ENCODE measurements at regions not wholly inside any gene's neighbourhood (a gene's known extent, or its start where the extent isn't known, plus 50 kb on each side); places are given as distances from the start of the nearest gene placed in this dataset.
"Not testable (repeated sequence)": the region's sequence is repeated elsewhere in the genome, so short reads cannot be mapped to it uniquely, and the experiment has no call there.

DNA sequence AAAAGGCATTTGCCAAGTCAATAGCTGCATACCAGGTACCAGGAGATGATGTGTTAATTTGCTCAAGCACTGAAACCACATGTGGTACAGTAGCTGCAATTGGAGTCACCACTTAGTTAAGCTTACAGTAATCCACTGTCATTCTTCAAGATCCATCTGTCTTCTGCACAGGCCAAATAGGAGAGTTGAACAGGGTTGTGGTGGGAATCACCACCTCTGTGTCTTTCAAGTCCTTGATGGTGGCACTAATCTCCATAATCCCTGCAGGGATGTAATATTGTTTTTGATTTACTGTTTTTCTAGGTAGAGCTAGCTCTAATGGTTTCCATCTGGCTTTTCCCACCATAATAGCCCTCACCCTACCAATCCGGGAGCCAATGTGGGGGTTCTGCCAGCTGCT lies 91.9 kb downstream of the FCRL5 start:
- no peak overlapping the region for H3K4me3 Mint-ChIP-seq
- intact Hi-C loops (cut with micrococcal nuclease): no loop called here
- peaks cover 5% of the 10 kb centered on the region for H3K27me3 Mint-ChIP-seq (ENCODE audit: insufficient read depth)
- H3K36me3 Mint-ChIP-seq (ENCODE audit: low read depth): no peaks in the 10 kb centered on the region
- H3K4me1 Mint-ChIP-seq (ENCODE audit: low read depth): no peaks in the 10 kb centered on the region
- H3K9me3 Mint-ChIP-seq: no peaks in the 10 kb centered on the region
- H3K27ac Mint-ChIP-seq: no peak overlapping the region
- no peak for DNase-seq (ENCODE audit: low spot score)

DNA sequence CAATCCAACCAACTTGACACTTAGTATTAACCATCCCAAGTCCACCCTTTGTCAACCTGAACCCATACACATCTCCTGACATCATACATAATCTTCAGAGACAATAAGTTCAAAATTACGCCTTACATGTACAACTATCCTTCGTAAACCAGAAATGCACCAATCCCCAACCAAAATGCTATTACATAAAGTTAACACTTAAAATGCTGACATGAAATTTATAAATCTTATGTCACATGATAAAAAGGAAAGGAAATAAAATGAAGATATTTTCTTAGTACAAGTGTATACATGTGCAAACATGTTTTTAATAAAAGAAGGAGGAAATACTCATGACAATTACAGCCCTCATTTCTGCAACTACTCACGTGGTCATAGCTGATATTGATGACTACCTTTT lies 95.0 kb downstream of the FCRL5 start:
- Mint-ChIP-seq H3K36me3 (ENCODE audit: low read depth) (no peaks in the 10 kb centered on the region), H3K4me1 (ENCODE audit: low read depth) (no peaks in the 10 kb centered on the region), H3K27ac (no peak overlapping the region), H3K9me3 (no peaks in the 10 kb centered on the region), H3K4me3 (no peak overlapping the region), H3K27me3 (ENCODE audit: insufficient read depth) (peaks cover 2% of the 10 kb centered on the region)
- no peak for DNase-seq (ENCODE audit: low spot score)
- intact Hi-C loops (cut with micrococcal nuclease): no loop called here

DNA sequence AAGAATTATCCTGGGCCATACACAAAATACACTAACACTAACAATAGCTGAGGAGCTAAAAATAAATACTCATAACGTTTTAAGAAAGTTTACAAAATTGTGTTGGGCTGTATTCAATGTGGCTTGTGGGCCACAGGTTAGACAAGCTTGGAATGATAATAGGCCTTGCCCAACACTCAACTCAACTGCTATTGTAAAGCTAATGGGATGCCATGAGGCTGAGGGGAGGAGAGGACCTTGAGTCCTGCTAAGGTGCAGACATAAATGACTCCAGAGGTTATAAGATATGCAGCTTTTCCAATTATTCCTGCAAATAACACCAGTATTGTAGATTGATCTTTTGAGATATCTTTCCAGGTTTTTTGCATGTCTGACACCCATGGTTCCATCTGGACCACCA lies 97.0 kb downstream of the FCRL5 start:
- no peaks in the 10 kb centered on the region for H3K9me3 Mint-ChIP-seq
- no peak overlapping the region for H3K4me3 Mint-ChIP-seq
- intact Hi-C loops (cut with micrococcal nuclease): no loop called here
- H3K36me3 Mint-ChIP-seq (ENCODE audit: low read depth): no peaks in the 10 kb centered on the region
- H3K27ac Mint-ChIP-seq: no peak overlapping the region
- DNase-seq (ENCODE audit: low spot score): no peak
- no peaks in the 10 kb centered on the region for H3K27me3 Mint-ChIP-seq (ENCODE audit: insufficient read depth)
- no peaks in the 10 kb centered on the region for H3K4me1 Mint-ChIP-seq (ENCODE audit: low read depth)

DNA sequence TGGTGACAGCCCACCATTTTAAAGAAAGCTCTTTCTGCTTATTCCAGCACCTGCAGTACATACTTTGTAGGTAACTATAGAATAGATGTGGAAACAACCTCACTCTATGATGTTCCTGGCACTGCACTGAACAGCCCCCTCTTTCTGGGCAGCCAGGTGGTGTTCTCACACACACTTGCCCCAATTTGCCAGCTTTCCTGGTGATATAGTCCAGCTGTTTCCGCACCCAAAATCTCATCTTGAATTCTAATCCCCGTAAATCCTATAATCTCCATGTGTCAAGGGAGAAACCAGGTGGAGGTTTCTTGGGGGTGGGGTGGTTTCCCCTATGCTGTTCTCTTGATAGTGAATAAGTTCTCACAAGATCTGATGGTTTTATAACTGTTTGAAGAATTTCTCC lies 102.2 kb downstream of the FCRL5 start:
- Mint-ChIP-seq H3K36me3 (ENCODE audit: low read depth) (no peaks in the 10 kb centered on the region), H3K4me1 (ENCODE audit: low read depth) (no peaks in the 10 kb centered on the region), H3K9me3 (no peaks in the 10 kb centered on the region), H3K27me3 (ENCODE audit: insufficient read depth) (peaks cover 3% of the 10 kb centered on the region), H3K4me3 (no peak overlapping the region), H3K27ac (no peak overlapping the region)
- no peak for DNase-seq (ENCODE audit: low spot score)
- intact Hi-C loops (cut with micrococcal nuclease): no loop called here

DNA sequence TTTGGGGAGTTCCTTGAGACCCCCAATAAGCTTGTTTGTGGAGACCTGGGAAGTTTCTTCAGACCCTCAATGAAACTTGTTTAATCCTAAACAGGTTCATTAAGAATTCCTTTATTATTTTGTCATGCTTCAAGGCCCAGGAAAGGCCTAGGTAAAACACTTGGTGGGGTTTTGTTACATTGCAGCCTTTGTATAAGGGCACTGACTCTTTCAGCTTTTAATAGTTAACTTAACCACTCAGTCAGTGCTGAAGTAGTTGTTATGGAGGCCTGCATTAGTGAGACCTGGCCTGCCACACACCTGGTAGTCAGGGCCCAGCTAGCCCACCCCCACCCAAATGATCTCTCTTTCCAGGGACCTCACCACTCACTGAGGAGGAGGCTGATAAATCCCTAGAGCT lies 103.7 kb downstream of the FCRL5 start:
- DNase-seq (ENCODE audit: low spot score): no peak
- no peaks in the 10 kb centered on the region for H3K4me1 Mint-ChIP-seq (ENCODE audit: low read depth)
- intact Hi-C loops (cut with micrococcal nuclease): no loop called here
- H3K9me3 Mint-ChIP-seq: no peaks in the 10 kb centered on the region
- H3K4me3 Mint-ChIP-seq: no peak overlapping the region
- peaks cover 3% of the 10 kb centered on the region for H3K27me3 Mint-ChIP-seq (ENCODE audit: insufficient read depth)
- no peak overlapping the region for H3K27ac Mint-ChIP-seq
- H3K36me3 Mint-ChIP-seq (ENCODE audit: low read depth): no peaks in the 10 kb centered on the region

DNA sequence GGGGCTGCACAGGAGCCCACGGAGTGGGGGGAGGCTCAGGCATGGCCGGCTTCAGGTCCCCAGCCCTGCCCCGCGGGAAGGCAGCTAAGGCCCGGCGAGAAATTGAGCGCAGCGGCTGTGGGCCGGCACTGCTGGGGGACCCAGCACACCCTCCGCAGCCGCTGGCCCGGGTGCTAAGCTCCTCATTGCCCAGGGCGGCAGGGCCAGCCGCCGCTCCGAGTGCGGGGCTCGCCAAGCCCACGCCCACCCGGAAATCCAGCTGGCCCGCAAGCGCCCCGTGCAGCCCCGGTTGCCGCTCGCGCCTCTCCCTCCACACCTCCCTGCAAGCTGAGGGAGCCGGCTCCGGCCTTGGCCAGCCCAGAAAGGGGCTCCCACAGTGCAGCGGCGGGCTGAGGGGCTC lies 106.0 kb downstream of the FCRL5 start:
- H3K27me3 Mint-ChIP-seq (ENCODE audit: insufficient read depth); H3K36me3 Mint-ChIP-seq (ENCODE audit: low read depth); intact Hi-C loops (cut with micrococcal nuclease); DNase-seq (ENCODE audit: low spot score); H3K27ac Mint-ChIP-seq; H3K4me3 Mint-ChIP-seq; H3K4me1 Mint-ChIP-seq (ENCODE audit: low read depth); H3K9me3 Mint-ChIP-seq: not testable (repeated sequence)

DNA sequence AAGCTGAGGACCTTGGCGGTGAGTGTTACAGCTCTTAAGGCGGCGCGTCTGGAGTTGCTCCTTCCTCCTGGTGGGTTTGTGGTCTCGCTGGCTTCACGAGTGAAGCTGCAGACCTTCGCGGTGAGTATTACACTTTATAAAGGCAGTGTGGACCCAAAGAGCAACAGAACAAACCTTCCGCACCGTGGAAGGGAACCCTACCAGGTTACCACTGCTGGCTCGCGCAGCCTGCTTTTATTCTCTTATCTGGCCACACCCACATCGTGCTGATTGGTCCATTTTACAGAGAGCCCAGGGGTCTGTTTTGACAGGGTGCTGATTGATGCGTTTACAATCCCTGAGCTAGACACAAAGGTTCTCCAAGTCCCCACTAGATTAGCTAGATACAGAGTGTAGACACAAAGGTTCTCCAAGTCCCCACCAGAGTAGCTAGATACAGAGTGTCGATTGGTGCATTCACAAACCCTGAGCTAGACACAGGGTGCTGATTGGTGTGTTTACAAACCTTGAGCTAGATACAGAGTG lies 106.6 kb downstream of the FCRL5 start:
- H3K4me1 Mint-ChIP-seq (ENCODE audit: low read depth); H3K27me3 Mint-ChIP-seq (ENCODE audit: insufficient read depth); DNase-seq (ENCODE audit: low spot score); H3K9me3 Mint-ChIP-seq; H3K36me3 Mint-ChIP-seq (ENCODE audit: low read depth); intact Hi-C loops (cut with micrococcal nuclease); H3K4me3 Mint-ChIP-seq; H3K27ac Mint-ChIP-seq: not testable (repeated sequence)

DNA sequence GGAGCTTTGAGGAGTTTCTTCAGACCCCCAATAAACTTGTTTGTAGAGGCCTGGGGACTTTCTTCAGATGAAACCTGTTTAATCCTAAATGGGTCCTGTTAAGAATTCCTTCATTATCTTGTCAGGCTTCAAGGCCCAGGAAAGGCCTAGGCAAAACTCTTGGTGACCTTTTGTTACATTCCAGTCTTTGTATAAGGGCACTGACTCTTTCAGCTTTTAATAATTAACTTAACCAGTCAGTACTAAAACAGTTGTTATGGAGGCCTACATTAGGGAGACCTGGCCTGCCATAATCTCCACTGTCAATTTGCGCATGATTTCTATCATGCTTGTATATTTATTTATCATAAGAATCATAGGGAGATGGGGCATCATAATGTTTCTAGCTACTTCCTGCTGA lies 110.2 kb downstream of the FCRL5 start:
- Mint-ChIP-seq H3K9me3 (no peaks in the 10 kb centered on the region), H3K4me1 (ENCODE audit: low read depth) (no peaks in the 10 kb centered on the region), H3K27me3 (ENCODE audit: insufficient read depth) (no peaks in the 10 kb centered on the region), H3K36me3 (ENCODE audit: low read depth) (no peaks in the 10 kb centered on the region), H3K4me3 (no peak overlapping the region), H3K27ac (no peak overlapping the region)
- DNase-seq (ENCODE audit: low spot score): no peak
- intact Hi-C loops (cut with micrococcal nuclease): no loop called here

DNA sequence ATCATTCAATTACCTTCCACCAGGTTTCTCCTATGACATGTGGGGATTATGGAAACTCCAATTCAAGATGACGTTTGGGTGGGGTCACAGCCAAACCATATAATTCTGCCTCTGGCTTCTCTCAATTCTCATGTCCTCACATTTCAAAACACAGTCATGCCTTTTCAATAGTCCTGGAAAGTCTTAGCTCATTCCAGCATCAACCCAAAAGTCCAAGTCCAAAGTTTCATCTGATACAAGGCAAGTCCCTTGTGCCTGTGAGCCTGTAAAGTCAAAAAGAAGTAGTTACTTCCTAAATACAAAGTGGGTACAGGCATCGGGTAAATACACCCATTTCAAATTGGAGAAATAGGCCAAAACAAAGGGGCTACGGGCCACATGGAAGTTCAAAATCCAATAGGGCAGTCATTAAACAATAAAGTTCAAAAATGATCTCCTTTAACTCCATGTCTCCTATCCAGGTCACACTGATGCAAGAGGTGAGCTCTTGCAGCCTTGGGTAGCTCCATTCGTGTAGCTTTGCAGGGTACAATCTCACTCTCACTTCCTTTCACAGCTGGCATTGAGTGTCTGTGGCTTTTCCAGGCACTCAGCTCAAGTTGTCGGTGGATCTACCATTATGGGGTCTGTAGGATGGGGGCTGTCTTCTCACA lies 112.9 kb downstream of the FCRL5 start:
- intact Hi-C loops (cut with micrococcal nuclease): no loop called here
- Mint-ChIP-seq H3K4me3 (no peak overlapping the region), H3K36me3 (ENCODE audit: low read depth) (no peaks in the 10 kb centered on the region), H3K9me3 (no peaks in the 10 kb centered on the region), H3K4me1 (ENCODE audit: low read depth) (no peaks in the 10 kb centered on the region), H3K27ac (no peak overlapping the region), H3K27me3 (ENCODE audit: insufficient read depth) (peaks cover under 1% of the 10 kb centered on the region)
- DNase-seq (ENCODE audit: low spot score): no peak

DNA sequence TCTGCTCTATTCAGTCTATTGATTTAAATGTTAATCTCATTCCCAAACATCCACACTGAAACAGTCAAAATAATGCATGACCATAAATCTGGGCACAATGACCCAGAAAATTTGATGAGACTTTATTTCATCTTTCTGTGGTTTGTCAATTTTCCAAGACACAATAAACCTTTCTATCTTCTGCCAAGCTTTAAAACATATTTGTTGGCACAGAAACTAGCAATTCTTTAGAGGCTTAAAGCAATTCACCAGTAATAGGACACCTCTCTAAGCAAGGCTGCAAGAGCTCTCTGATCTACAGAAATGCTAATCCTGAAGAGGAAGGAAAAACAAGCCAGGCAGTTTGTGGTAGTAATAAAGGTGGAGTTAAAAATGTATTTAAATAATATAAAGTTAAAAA lies 113.7 kb downstream of the FCRL5 start:
- Mint-ChIP-seq H3K4me1 (ENCODE audit: low read depth) (no peaks in the 10 kb centered on the region), H3K4me3 (no peak overlapping the region), H3K27me3 (ENCODE audit: insufficient read depth) (peaks cover 2% of the 10 kb centered on the region), H3K9me3 (no peaks in the 10 kb centered on the region), H3K36me3 (ENCODE audit: low read depth) (no peaks in the 10 kb centered on the region), H3K27ac (no peak overlapping the region)
- intact Hi-C loops (cut with micrococcal nuclease): no loop called here
- DNase-seq (ENCODE audit: low spot score): no peak

DNA sequence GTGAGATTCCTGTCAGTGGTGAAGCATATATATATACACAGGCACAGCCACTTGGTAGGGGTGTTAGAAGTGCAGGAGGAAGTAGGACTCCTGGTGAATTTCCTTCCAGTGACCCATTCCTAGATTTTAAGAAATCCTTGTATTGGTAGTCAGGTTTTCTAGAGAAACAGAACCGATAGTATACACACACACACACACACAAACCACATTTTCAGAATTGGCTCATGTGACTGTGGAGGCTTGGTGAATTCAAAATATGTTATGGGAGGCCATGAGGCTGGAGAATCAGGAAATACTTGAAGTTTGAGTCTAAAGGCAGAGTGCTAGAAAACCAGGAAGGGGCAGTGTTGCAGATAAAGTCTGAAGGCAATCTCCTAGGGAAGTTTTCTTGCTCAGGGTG lies 114.2 kb downstream of the FCRL5 start:
- DNase-seq (ENCODE audit: low spot score): no peak
- H3K4me1 Mint-ChIP-seq (ENCODE audit: low read depth): no peaks in the 10 kb centered on the region
- intact Hi-C loops (cut with micrococcal nuclease): no loop called here
- no peaks in the 10 kb centered on the region for H3K36me3 Mint-ChIP-seq (ENCODE audit: low read depth)
- H3K27me3 Mint-ChIP-seq (ENCODE audit: insufficient read depth): peaks cover 2% of the 10 kb centered on the region
- H3K4me3 Mint-ChIP-seq: no peak overlapping the region
- no peak overlapping the region for H3K27ac Mint-ChIP-seq
- H3K9me3 Mint-ChIP-seq: no peaks in the 10 kb centered on the region

DNA sequence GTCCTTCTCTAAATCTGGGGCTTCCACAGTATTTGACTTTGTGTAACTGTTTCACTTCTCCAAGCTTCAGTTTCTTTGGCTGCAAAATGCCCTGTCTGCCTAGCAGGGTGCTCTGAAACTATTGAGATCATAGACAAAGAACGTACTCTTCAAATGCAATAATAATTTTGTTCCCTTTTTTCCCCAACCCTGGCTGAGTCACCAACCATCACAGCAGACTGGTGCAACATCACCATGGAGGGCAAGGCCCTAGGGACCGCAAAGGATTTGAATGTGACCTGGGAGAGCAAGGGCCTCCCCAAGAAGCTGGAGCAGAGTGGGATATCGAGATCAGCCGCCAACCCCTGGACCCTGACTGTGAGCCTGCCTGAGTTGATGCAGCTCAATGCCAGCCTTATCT lies 115.0 kb downstream of the FCRL5 start:
- no peak for DNase-seq (ENCODE audit: low spot score)
- intact Hi-C loops (cut with micrococcal nuclease): no loop called here
- Mint-ChIP-seq H3K27me3 (ENCODE audit: insufficient read depth) (peaks cover 2% of the 10 kb centered on the region), H3K4me3 (no peak overlapping the region), H3K4me1 (ENCODE audit: low read depth) (no peaks in the 10 kb centered on the region), H3K36me3 (ENCODE audit: low read depth) (no peaks in the 10 kb centered on the region), H3K27ac (no peak overlapping the region), H3K9me3 (no peaks in the 10 kb centered on the region)

DNA sequence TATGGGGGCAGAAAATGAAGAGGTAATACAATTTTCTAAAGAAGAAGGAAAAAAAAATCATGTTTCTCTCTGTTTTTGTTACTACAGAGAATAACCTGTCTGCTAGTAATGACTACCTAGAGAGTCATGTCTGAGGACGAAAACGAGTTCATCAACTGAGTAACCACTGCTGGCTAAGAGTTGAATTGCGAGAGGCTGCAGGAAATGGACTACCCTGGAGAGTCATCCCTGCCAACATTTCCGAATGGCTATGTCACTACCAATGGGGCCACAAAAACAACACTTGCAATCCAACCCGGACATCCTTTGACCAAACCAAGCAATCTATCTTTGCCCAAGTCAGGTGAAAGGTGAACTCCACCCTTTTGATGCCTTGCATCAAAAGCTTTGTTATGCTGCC lies 120.6 kb downstream of the FCRL5 start:
- Mint-ChIP-seq H3K4me3 (no peak overlapping the region), H3K4me1 (ENCODE audit: low read depth) (no peaks in the 10 kb centered on the region), H3K9me3 (no peaks in the 10 kb centered on the region)

DNA sequence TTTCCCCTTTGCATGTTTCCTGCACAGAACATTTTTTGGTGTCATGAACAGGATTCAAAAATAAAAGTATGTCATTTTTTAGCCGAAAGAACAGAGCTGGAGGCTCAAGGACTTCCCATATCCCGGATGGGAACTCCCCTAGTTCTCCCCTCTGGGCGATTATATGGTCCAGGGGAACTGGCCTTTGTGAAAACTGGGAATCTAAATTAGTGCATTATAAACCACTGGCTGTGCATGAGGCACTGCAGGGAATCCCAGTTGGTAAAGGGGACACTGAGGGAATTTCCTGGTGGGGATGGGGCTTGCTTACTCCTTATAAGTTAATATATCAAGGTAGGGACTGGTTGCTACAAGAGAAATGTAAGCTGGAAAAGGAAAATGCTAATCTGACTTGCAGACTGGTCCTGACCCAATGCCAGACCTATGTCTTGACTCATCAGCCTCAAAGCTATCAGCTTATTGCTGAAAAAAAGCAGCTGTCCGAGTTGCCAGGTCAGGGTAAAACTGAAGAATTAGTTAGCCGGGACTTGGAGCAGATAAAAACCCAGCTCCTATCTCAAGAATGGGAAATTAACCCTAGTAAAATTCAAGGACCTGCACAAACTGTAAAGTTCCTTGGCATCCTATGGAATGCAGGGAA lies 122.6 kb downstream of the FCRL5 start:
- H3K9me3 Mint-ChIP-seq: no peaks in the 10 kb centered on the region
- no peak for DNase-seq (ENCODE audit: low spot score)
- peaks cover 8% of the 10 kb centered on the region for H3K27me3 Mint-ChIP-seq (ENCODE audit: insufficient read depth)
- no peaks in the 10 kb centered on the region for H3K36me3 Mint-ChIP-seq (ENCODE audit: low read depth)
- no peaks in the 10 kb centered on the region for H3K4me1 Mint-ChIP-seq (ENCODE audit: low read depth)
- H3K4me3 Mint-ChIP-seq: no peak overlapping the region
- no peak overlapping the region for H3K27ac Mint-ChIP-seq
- intact Hi-C loops (cut with micrococcal nuclease): no loop called here

More for the DNA sequence above, 120.6 kb downstream of the FCRL5 start:
- intact Hi-C loops (cut with micrococcal nuclease): no loop called here
- peaks cover 4% of the 10 kb centered on the region for H3K27me3 Mint-ChIP-seq (ENCODE audit: insufficient read depth)
- DNase-seq (ENCODE audit: low spot score): no peak
- no peak overlapping the region for H3K27ac Mint-ChIP-seq
- H3K36me3 Mint-ChIP-seq (ENCODE audit: low read depth): no peaks in the 10 kb centered on the region
